Trophoblast cell (in vitro differentiated cells and primary cell): ENCODE measurements at regions not wholly inside any gene's neighbourhood (a gene's known extent, or its start where the extent isn't known, plus 50 kb on each side); places are given as distances from the start of the nearest gene placed in this dataset.
"Not testable (repeated sequence)": the region's sequence is repeated elsewhere in the genome, so short reads cannot be mapped to it uniquely, and the experiment has no call there.

ENCODE experiments used
- DNase-seq, 2 donors: peaks; one replicate each; pipeline ENCODE4 v3.0.0-alpha.2; 2016
- H2AFZ ChIP-seq: 2 replicates; pipeline ENCODE4 v1.6.1; 2013; ENCODE audit warnings: low read length, moderate library complexity, mild to moderate bottlenecking; ENCODE audit not compliant: insufficient read depth, poor library complexity
- H2AK5ac ChIP-seq: 2 replicates; pipeline ENCODE4 v1.6.1; 2013; ENCODE audit warnings: mild to moderate bottlenecking, low read length
- H2BK120ac ChIP-seq: 2 replicates; pipeline ENCODE4 v1.6.1; 2013; ENCODE audit warnings: low read length, mild to moderate bottlenecking, moderate library complexity; ENCODE audit not compliant: insufficient read depth, poor library complexity
- H2BK12ac ChIP-seq: 2 replicates; pipeline ENCODE4 v1.6.1; 2013; ENCODE audit warnings: mild to moderate bottlenecking, low read length, moderate library complexity
- H2BK5ac ChIP-seq: 2 replicates; pipeline ENCODE4 v1.6.1; 2013; ENCODE audit warnings: low read length, low read depth, moderate library complexity, mild to moderate bottlenecking; ENCODE audit not compliant: poor library complexity
- H3K14ac ChIP-seq: 2 replicates; pipeline ENCODE4 v1.6.1; 2013; ENCODE audit warnings: mild to moderate bottlenecking, low read length
- H3K18ac ChIP-seq: 2 replicates; pipeline ENCODE4 v1.6.1; 2013; ENCODE audit warnings: mild to moderate bottlenecking, low read length
- H3K23ac ChIP-seq: 2 replicates; pipeline ENCODE4 v1.6.1; 2013; ENCODE audit warnings: low read length
- H3K27ac ChIP-seq: 2 replicates; pipeline ENCODE4 v1.5.1; 2013; ENCODE audit warnings: low read depth, mild to moderate bottlenecking, inconsistent platforms, low read length, moderate library complexity
- H3K27me3 ChIP-seq: 2 replicates; pipeline ENCODE4 v1.6.1; 2013; ENCODE audit warnings: inconsistent platforms, mild to moderate bottlenecking, low read length, moderate library complexity; ENCODE audit not compliant: insufficient read depth
- H3K36me3 ChIP-seq, 2 experiments: 1 replicate in 1 of 2; 2 replicates in 1 of 2; pipeline ENCODE4 v1.6.1; 2013; ENCODE audit warnings: low read length in 2 of 2, mild to moderate bottlenecking in 2 of 2, moderate library complexity in 1 of 2; ENCODE audit not compliant: insufficient read depth in 2 of 2, control insufficient read depth in 1 of 2
- H3K4ac ChIP-seq: 2 replicates; pipeline ENCODE4 v1.6.1; 2013; ENCODE audit warnings: low read depth, mild to moderate bottlenecking, low read length, moderate library complexity
- H3K4me1 ChIP-seq, 2 experiments: 1 replicate in 1 of 2; 2 replicates in 1 of 2; pipeline ENCODE4 v1.6.1; 2013; ENCODE audit warnings: low read length in 2 of 2, mild to moderate bottlenecking in 2 of 2, moderate library complexity in 1 of 2; ENCODE audit not compliant: insufficient read depth in 2 of 2, control insufficient read depth in 1 of 2
- H3K4me2 ChIP-seq: 2 replicates; pipeline ENCODE4 v1.6.1; 2013; ENCODE audit warnings: inconsistent platforms, mild to moderate bottlenecking, low read length, moderate library complexity
- H3K4me3 ChIP-seq: 2 replicates; pipeline ENCODE4 v1.5.1; 2013; ENCODE audit warnings: mild to moderate bottlenecking, low read depth, low read length, inconsistent platforms
- H3K79me1 ChIP-seq: one replicate; pipeline ENCODE4 v1.6.1; 2013; ENCODE audit warnings: low read length
- H3K79me2 ChIP-seq: 2 replicates; pipeline ENCODE4 v1.6.1; 2013; ENCODE audit warnings: low read length, mild to moderate bottlenecking; ENCODE audit not compliant: control insufficient read depth, insufficient read depth, poor library complexity
- H3K9ac ChIP-seq: 2 replicates; pipeline ENCODE4 v1.6.1; 2013; ENCODE audit warnings: mild to moderate bottlenecking, low read length
- H3K9me3 ChIP-seq: 2 replicates; pipeline ENCODE4 v1.6.1; 2013; ENCODE audit warnings: low read depth, mild to moderate bottlenecking, control low read depth, inconsistent platforms, low read length; ENCODE audit not compliant: insufficient read depth
- H4K12ac ChIP-seq: 2 replicates; pipeline ENCODE4 v1.6.1; 2013; ENCODE audit warnings: low read depth, mild to moderate bottlenecking, low read length, moderate library complexity
- H4K8ac ChIP-seq: 2 replicates; pipeline ENCODE4 v1.6.1; 2013; ENCODE audit warnings: low read depth, mild to moderate bottlenecking, low read length, moderate library complexity
- H4K91ac ChIP-seq: one replicate; pipeline ENCODE4 v1.6.1; 2013; ENCODE audit warnings: low read depth, mild to moderate bottlenecking, low read length, moderate library complexity
- WGBS: extraction: QIAGEN DNeasy Blood & Tissue Kit; methylation state at CpG from one replicate; pipeline ENCODE4 v1.1.7; 2013; ENCODE audit warnings: missing lambda C conversion rate; ENCODE audit not compliant: insufficient read length, insufficient coverage; ENCODE audit errors: extremely low coverage; 5-methylcytosine and 5-hydroxymethylcytosine counted together

DNA sequence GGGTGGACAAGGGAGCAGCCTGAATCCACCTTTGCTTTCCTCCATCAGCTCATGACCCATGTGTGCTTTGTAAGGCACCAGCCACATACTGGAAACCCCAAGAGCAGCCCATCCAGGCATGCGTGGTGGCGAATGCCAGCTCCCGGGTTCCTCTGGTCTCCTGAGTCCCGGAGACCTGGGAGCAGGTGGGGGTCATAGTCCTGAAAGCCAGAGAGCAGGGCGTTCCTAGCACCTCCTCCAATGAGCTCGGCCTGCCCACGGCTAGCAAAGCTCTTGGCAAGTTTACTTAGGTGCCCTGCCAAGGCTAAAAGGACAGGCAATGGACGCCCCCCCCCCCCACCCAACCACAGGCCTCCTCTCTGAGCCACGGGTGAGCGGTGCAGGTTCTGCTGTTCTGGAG, 3960.2 kb upstream of the TPTE start:
- no CpG with 5 or more reads among the region's 10 CpGs for WGBS
- not testable (repeated sequence) for H2BK120ac ChIP-seq

GRCh38 chr21:6561578-6561977, 3959.8 kb upstream of the TPTE start:
- WGBS: no CpG with 5 or more reads among the region's 9 CpGs
- H4K8ac ChIP-seq, H3K79me2 ChIP-seq, H3K4me2 ChIP-seq, H3K18ac ChIP-seq, H2AK5ac ChIP-seq, H2BK12ac ChIP-seq, H4K12ac ChIP-seq, H3K79me1 ChIP-seq, H3K9me3 ChIP-seq, H3K9ac ChIP-seq, H3K4me1 ChIP-seq, H2AFZ ChIP-seq, H3K27me3 ChIP-seq, H3K4ac ChIP-seq, H4K91ac ChIP-seq, DNase-seq, H2BK120ac ChIP-seq, H3K14ac ChIP-seq, H3K27ac ChIP-seq, H3K23ac ChIP-seq, H3K36me3 ChIP-seq, H2BK5ac ChIP-seq, H3K4me3 ChIP-seq: not testable (repeated sequence)

More for the DNA sequence above, 3960.2 kb upstream of the TPTE start:
- H4K12ac ChIP-seq, H2AK5ac ChIP-seq, H3K14ac ChIP-seq, H3K23ac ChIP-seq, H3K36me3 ChIP-seq, H3K27ac ChIP-seq, H4K91ac ChIP-seq, H3K79me1 ChIP-seq, DNase-seq, H3K4me2 ChIP-seq, H2AFZ ChIP-seq, H2BK5ac ChIP-seq, H3K18ac ChIP-seq, H3K4ac ChIP-seq, H3K9ac ChIP-seq, H3K27me3 ChIP-seq, H4K8ac ChIP-seq, H3K4me3 ChIP-seq, H3K79me2 ChIP-seq, H3K9me3 ChIP-seq, H3K4me1 ChIP-seq, H2BK12ac ChIP-seq: not testable (repeated sequence)

DNA sequence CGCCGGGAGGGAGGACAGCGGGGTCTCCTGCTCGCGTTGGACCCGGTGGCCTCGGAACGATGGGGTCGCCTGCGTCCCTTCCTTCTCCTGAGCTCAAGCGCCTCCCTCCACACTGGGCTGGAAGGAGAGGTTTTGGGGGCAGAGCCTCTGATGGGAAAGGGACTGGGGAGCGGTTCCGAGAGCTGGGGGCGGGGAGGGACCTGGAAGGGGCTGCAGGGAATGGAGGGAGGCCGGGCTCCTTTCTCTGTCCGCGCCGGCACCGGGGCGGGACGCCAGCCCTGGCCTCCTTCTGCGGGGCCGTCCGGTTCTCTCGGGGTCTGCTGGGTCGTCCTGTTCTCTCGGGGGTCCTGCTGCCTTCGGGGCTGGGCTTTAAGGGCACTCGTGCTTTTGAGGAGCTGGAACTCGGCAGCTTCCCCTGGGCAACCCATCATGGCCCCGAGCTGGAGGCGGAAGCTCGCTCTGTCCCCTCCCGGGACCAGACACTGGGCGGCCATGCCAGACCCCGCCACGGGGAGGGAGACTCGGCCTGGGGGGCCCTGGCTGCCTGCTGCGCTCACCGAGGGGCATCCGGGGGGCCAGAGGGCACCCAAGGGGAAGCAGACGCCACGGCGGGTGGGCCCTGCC, 3956.7 kb upstream of the TPTE start:
- not testable (repeated sequence) for H2AK5ac ChIP-seq, DNase-seq, H3K4me1 ChIP-seq, H2BK120ac ChIP-seq, H3K14ac ChIP-seq, H3K79me2 ChIP-seq, H4K12ac ChIP-seq, H3K27ac ChIP-seq, H3K9ac ChIP-seq, H3K36me3 ChIP-seq, H3K27me3 ChIP-seq, H4K8ac ChIP-seq, H3K23ac ChIP-seq, H3K4ac ChIP-seq, H2AFZ ChIP-seq, H2BK12ac ChIP-seq, H3K9me3 ChIP-seq, H2BK5ac ChIP-seq, H4K91ac ChIP-seq, H3K18ac ChIP-seq, H3K4me2 ChIP-seq, H3K4me3 ChIP-seq, H3K79me1 ChIP-seq
- WGBS: no CpG with 5 or more reads among the region's 44 CpGs

DNA sequence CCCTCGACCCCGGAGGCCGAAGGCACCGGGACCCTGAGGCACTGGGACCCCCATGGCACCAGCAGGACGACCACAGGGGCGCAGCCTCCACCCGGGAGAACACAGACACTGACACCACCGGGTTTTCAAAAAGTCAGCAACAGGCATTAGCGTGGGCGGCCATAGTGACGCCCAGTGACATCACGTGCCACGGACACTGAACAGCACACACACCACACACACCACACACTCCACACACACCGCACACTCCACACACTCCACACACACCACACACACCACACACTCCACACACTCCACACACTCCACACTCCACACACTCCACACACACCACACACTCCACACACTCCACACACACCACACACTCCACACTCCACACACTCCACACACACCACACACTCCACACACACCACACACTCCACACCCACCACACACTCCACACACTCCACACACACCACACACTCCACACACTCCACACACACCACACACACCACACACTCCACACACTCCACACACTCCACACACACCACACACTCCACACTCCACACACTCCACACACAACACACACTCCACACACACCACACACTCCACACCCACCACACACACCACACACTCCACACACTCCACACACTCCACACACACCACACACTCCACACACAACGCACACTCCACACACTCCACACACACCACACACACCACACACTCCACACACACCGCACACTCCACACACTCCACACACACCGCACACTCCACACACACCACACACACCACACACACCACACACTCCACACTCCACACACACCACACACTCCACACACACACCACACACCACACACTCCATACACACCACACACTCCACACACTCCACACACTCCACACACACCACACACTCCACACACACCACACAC, 3955.9 kb upstream of the TPTE start:
- H3K4me2 ChIP-seq, H2BK5ac ChIP-seq, H4K8ac ChIP-seq, H3K79me1 ChIP-seq, H2AK5ac ChIP-seq, H3K9me3 ChIP-seq, H3K27ac ChIP-seq, H3K18ac ChIP-seq, H3K27me3 ChIP-seq, H2BK12ac ChIP-seq, H3K36me3 ChIP-seq, H3K23ac ChIP-seq, H4K12ac ChIP-seq, H2BK120ac ChIP-seq, H3K14ac ChIP-seq, H4K91ac ChIP-seq, H2AFZ ChIP-seq, H3K4ac ChIP-seq, H3K4me1 ChIP-seq, H3K9ac ChIP-seq, H3K79me2 ChIP-seq: not testable (repeated sequence)
- 100% methylated on average over 2 of the region's 17 CpGs for WGBS
- peak in 1 of 2 donors; percentile 25 for DNase-seq
- H3K4me3 ChIP-seq: peak overlapping the region; percentile 68
